Left lung (tissue), 4 donors: ENCODE measurements at regions not wholly inside any gene's neighbourhood (a gene's known extent, or its start where the extent isn't known, plus 50 kb on each side); places are given as distances from the start of the nearest gene placed in this dataset.

ENCODE experiments used
- ATAC-seq: fragments of 200-7000 bp; cut with Tn5 transposase; one replicate; pipeline ENCODE4 v1.9.1; 2020; ENCODE audit warnings: moderate library complexity
- DNase-seq, 4 donors: peaks; one replicate each; pipeline ENCODE4 v3.0.0-alpha.2; 2013 to 2020
- H3K27ac ChIP-seq, 2 donors: fragments of 200-600 bp; sonication (generic) in 1 of 2; one replicate each; pipeline versions ENCODE4 v1.5.0 to v1.8.0; 2020 to 2021
- H3K27me3 ChIP-seq, 2 donors: fragments of 200-600 bp; sonication (generic) in 1 of 2; one replicate each; pipeline versions ENCODE4 v1.5.0 to v1.8.0; 2020 to 2021
- H3K36me3 ChIP-seq, 2 donors: fragments of 200-600 bp; sonication (generic) in 1 of 2; one replicate each; pipeline versions ENCODE4 v1.5.0 to v1.8.0; 2020 to 2021
- H3K4me1 ChIP-seq, 2 donors: fragments of 200-600 bp; one replicate each; pipeline ENCODE4 v1.8.0; 2021
- H3K4me3 ChIP-seq, 2 donors: fragments of 200-600 bp; sonication (generic) in 1 of 2; one replicate each; pipeline versions ENCODE4 v1.5.0 to v1.8.0; 2020 to 2021; ENCODE audit warnings: mild to moderate bottlenecking in 1 of 2
- H3K9me3 ChIP-seq, 2 donors: fragments of 200-600 bp; sonication (generic) in 1 of 2; one replicate each; pipeline versions ENCODE4 v1.5.0 to v1.8.0; 2020 to 2021
- CTCF ChIP-seq, 2 donors: fragments of 200-600 bp; sonication (generic) in 1 of 2; IDR thresholded peaks; one replicate each; pipeline versions ENCODE4 v1.5.0 to v1.8.0; 2021; ENCODE audit warnings: antibody characterized with exemption in 2 of 2
- intact Hi-C, 2 donors: fragments of 100-400 bp; cut with DNase I; formaldehyde crosslinking; loops; one replicate each; pipeline versions ENCODE4 v1.11.2 to v1.14.2; 2022
- donor health status: DM: no; HTN: yes; CAD: no.
- donor health status: DM: no; HTN: no; CAD: no.

GRCh38 chr2:217035967-217036366 is 176.1 kb upstream of the TNP1 start:
- H3K4me3 ChIP-seq, result no peak overlapping the region
- DNase-seq (peak in 1 of 4 donors; percentile 25), ATAC-seq (peak; percentile 33)
- intact Hi-C loops, result no loop called here
- H3K36me3 ChIP-seq, result no peaks in the 10 kb centered on the region
- no peaks in the 10 kb centered on the region for H3K27me3 ChIP-seq
- H3K27ac ChIP-seq, result no peak overlapping the region
- TF ChIP-seq CTCF (IDR thresholded peaks at IDR 0.05), result no peak
- H3K9me3 ChIP-seq, result no peaks in the 10 kb centered on the region
- H3K4me1 ChIP-seq, result no peaks in the 10 kb centered on the region

- H3K36me3 ChIP-seq, result no peaks in the 10 kb centered on the region
- DNase-seq (no peak), ATAC-seq (no peak)
- no peak overlapping the region for H3K4me3 ChIP-seq
- intact Hi-C loops, result no loop called here
- no peak for TF ChIP-seq CTCF (IDR thresholded peaks at IDR 0.05)
- no peak overlapping the region for H3K27ac ChIP-seq
- H3K4me1 ChIP-seq, result no peaks in the 10 kb centered on the region
- no peaks in the 10 kb centered on the region for H3K9me3 ChIP-seq
- no peaks in the 10 kb centered on the region for H3K27me3 ChIP-seq
Observed at GRCh38 chr2:217033186-217033585, 173.3 kb upstream of the TNP1 start.

- Histone ChIP-seq H3K4me1 (no peaks in the 10 kb centered on the region), H3K27me3 (no peaks in the 10 kb centered on the region), H3K9me3 (no peaks in the 10 kb centered on the region), H3K27ac (no peak overlapping the region), H3K4me3 (no peak overlapping the region), H3K36me3 (no peaks in the 10 kb centered on the region)
- DNase-seq (no peak), ATAC-seq (no peak)
- TF ChIP-seq CTCF (IDR thresholded peaks at IDR 0.05), result no peak
- intact Hi-C loops, result no loop called here
Observed at GRCh38 chr2:217031445-217031844, 171.6 kb upstream of the TNP1 start.

GRCh38 chr2:217030081-217030480 is 170.2 kb upstream of the TNP1 start:
- H3K4me3 ChIP-seq, result no peak overlapping the region
- H3K27ac ChIP-seq, result no peak overlapping the region
- no peaks in the 10 kb centered on the region for H3K27me3 ChIP-seq
- intact Hi-C loops, result no loop called here
- H3K9me3 ChIP-seq, result no peaks in the 10 kb centered on the region
- TF ChIP-seq CTCF (IDR thresholded peaks at IDR 0.05), result no peak
- no peaks in the 10 kb centered on the region for H3K4me1 ChIP-seq
- no peaks in the 10 kb centered on the region for H3K36me3 ChIP-seq
- ATAC-seq, result no peak
- no peak for DNase-seq

- H3K9me3 ChIP-seq, result no peaks in the 10 kb centered on the region
- no peak for ATAC-seq
- intact Hi-C loops, result no loop called here
- no peaks in the 10 kb centered on the region for H3K4me1 ChIP-seq
- DNase-seq, result no peak
- no peaks in the 10 kb centered on the region for H3K36me3 ChIP-seq
- no peaks in the 10 kb centered on the region for H3K27me3 ChIP-seq
- no peak overlapping the region for H3K4me3 ChIP-seq
- H3K27ac ChIP-seq, result no peak overlapping the region
- TF ChIP-seq CTCF (IDR thresholded peaks at IDR 0.05), result no peak
Observed at GRCh38 chr2:217028128-217028527, 168.3 kb upstream of the TNP1 start.
